Midbrain (tissue), 1 donor: ENCODE measurements at regions not wholly inside any gene's neighbourhood (a gene's known extent, or its start where the extent isn't known, plus 50 kb on each side); places are given as distances from the start of the nearest gene placed in this dataset.
A peak's percentile ranks its signal among the peaks of the same experiment; 100 is the strongest.

ENCODE experiments used
- DNase-seq: peaks from one replicate; lab custom pipeline; 2025; lab: John Stamatoyannopoulos, UW

DNA sequence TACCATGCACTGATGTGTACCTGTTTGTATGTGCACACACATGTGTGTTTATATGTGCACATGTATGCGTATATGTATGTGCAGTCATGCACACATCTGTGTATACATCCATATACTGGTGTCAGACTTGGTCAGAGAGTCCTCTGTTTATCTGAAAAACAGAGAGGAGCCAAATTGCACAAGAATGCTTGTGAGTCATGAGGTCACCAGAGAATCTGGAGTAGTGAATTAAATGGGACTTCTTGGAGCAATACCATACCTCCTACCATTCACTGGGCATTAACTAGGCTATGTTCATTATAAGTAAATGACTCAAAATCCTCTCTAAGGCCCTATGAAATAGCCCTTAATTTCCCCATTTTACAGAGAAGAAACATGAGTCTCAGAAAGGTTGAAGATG is 272.1 kb upstream of the C1orf87 start:
- DNase-seq = no peak

DNA sequence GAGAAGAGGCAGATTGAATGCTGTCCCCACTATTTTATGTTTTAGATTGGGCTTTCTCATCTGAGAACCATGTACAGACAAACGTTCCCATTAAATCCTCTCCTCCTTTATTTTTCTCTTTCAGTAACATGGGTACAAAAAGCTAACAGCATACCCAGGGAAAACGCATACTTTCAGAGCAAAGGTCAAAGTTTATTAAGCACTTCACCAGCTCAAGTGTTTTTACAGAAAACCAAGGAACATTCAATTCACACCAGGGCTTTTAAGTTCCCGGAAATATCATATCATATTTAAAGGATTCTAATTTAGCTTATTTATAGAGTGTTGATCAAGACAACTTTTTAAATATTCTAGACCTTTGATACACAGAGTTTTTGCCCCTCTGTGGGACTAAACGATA is 271.5 kb upstream of the C1orf87 start:
- DNase-seq = no peak

DNA sequence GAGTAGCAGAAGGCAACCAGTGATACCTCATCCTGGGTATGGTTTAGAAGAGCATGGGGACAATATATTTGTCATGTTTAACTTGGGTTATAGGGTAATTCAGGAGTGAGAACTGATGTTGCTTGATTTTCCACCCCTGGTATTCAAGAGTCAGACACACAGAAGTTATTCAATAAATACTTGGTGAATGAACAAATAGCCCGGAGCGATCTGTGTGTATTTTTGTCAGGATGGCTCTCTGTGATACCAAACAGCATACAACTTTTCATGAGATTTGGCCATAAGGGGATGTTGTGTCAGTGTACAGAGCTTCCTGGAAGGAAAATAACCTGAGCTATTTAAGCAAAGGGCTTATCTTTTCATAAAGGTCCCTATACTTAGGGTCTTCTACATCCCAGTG is 270.2 kb upstream of the C1orf87 start:
- no peak for DNase-seq

DNA sequence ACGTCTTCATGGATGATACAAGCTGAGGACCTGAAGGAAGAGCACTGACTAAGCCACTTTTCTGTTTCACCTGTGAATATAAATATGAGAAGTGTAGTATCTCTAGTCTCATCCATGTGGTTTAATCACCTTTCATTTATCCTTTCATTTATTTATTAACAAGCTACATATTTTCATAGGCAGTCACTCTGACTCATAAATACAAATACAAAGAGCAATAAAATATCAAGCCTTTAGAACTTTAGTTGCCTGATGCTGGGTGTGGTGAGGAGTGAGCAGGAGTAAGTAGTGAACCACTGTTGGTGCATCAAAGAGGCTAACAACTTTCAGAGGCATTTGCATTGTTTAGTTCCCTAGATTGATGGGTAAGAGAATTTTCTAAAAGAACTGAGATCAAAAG is 269.0 kb upstream of the C1orf87 start:
- DNase-seq = no peak

DNA sequence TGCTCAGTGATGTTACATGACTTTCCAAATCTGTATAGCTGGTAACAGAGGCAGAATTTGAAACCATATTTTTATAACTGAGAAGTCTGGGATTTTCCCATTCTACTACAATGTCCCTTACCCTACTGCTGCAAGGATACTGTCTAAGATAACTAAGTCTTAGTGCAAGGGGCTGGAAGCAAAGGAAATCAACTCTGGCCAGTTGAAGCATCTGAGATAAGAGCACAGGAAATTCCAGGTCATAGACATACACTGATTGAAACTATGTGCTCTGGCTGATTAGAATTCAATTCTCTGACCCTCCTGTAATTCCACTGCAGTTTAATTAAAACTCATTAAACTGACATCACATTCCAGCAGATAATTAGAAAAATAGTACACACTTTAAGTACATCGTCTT is 267.7 kb upstream of the C1orf87 start:
- no peak for DNase-seq

DNA sequence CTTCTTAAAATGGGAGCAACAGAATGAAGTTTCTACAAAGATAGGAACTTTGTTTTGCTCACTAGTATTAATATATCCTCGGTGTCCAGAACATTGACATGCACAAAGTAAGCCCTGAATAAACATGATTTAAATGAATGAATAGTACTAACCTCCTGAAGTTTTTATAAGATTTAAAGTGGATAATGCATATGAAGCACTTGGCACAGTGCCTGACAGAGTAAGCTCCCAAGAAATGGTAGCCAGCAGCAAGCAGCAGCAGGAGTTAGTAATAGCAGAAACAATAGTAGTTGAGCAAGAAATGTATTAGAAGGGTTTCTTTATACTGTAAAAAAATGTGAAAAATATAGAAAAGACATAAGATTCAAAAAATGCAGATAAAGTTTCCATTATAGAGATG is 258.1 kb upstream of the C1orf87 start:
- DNase-seq = no peak

DNA sequence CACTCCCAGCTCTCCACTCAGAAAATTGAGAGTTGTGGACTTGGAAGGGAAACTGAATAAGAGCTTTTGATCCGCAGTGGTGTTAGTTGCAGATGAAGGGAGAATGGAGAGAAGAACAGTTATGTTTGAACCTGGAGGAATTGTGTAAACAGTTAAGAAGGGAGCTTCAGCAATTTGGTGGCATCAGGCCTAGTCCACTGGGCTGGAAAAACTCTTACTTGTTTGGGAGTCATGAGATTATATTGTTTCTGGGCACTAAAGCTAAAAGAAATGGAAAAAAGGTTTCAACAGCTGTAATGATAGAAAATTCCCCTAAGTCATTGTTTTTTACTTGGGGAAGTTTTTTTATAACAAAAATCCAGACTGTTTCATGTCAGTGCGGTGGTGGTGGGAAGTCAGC is 256.1 kb upstream of the C1orf87 start:
- no peak for DNase-seq

DNA sequence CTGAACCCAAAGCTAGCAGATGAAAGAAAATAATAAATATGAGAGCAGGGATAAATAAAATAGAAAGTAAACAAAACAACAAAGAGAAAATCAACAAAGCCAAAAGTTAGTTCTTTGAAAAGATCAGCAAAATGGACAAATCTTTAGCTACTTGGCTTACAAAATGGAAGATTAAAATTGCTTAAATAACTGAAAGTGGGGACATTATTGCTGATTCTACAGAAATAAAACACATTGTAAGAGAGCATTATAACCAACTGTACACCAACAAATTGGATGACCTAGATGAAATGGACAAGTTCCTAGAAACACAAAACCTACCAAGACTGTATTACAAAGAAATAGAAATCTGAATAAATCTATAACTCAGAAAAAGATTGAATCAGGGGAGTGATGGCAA is 238.3 kb upstream of the C1orf87 start:
- DNase-seq = no peak

DNA sequence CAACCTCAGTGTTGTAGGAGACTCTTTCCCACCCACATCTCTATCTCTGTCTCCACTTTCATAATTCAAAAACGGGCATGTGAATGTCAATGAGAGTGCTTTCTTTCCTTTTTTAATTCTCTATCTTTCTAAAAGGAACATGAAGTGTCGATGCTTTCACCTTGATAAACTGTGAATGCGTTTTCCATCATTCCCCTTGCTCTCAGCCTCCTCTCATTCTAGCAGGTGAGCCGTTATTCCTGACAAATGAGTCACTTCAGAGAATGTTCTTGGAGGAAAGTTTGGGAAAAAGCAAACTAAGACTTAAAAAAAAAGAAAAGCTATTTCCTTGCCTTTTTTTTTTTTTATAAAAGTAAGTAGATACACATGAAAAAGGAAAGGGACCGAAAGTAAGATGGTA is 226.0 kb upstream of the C1orf87 start:
- DNase-seq = no peak

DNA sequence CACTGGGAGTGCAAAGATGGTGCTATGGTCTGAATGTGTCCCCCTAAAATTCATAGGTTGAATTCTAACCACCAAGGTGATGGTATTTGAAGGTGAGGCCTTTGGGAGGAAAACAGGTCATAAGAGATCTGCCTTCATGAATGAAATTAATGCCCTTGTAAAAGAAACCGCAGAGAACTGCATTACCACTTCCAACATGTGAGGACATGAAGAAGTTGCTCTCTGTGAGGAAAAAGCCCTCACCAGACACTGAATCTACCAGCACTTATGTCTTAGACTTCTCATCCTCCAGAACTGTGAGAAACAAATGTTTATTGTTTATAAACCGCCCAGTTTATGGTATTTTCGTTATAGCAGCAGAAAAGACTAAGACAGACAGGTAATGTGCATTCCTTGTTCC is 224.7 kb upstream of the C1orf87 start:
- no peak for DNase-seq

DNA sequence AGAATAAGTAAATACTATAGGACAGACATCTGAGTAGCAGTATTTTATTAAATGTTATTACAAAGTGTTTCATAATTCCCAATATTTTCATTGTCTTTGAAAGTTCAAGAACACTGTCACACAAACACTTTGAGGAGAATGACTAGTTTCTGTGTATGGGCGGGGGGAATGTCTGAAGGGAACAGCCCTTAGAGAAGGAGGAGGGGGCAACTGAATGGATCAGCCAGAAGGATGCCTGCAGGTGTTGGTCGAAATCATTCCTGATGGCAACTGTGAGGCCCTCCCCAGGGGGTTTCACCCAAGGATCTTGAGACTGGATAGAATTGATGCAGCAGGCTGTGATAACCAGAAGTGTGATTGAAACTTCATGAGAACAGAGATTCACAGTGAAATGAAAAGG is 223.2 kb upstream of the C1orf87 start:
- DNase-seq = no peak

DNA sequence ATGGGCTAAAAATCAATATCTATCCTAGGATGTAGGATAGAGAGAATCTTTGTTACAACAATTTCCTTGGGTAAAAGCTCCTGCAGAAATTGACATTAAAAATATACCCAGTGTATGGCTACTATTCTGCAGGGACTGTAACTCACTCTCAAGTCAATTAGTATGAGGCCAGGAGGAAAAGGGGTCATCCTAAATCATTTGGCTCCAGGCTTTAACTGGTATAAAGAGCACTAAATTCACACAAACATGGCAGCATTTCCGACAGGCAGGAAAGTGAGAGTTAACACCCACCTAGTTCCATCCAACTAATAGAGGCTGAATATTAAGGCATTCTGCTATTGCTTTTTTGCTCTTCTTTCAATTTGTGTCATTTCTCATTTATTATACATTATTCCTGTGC is 218.6 kb upstream of the C1orf87 start:
- DNase-seq = no peak

DNA sequence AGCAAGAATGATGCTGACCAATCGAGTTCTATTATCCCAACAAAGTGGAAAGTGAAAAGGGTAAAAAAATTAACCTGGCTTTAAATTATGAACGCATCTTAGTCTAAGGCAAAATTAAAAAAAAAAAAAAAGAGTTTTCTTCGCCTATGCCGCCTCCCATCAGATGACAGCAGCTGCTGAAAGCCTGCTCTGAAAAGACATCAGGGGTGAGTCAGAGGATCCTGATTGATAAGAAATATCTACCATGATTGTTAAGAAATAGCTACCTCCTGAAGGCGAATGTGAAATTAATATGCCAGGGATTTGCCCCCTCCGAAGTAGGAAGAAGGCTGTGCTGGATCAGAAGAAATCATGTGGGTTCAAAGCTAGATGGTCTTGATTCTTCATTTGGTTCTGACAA is 216.8 kb upstream of the C1orf87 start:
- no peak for DNase-seq

DNA sequence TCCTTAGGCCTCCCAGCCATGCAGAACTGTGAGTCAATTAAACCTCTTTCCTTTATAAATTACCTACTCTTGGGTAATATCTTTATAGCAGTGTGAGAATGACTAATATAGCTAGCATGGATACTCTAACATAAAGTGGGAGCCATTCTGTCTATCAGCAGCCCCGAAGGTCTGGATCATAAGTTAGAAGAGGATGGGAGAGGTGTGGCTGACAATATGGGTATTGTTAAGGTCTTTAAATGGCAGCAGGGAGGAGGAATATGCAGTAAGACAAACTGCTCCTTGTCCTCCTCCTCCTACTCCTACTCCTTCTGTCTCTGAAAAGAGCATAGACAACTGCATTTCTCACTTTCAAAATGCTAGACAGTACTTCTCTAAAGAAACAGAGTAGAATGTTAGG is 214.0 kb upstream of the C1orf87 start:
- DNase-seq = no peak

DNA sequence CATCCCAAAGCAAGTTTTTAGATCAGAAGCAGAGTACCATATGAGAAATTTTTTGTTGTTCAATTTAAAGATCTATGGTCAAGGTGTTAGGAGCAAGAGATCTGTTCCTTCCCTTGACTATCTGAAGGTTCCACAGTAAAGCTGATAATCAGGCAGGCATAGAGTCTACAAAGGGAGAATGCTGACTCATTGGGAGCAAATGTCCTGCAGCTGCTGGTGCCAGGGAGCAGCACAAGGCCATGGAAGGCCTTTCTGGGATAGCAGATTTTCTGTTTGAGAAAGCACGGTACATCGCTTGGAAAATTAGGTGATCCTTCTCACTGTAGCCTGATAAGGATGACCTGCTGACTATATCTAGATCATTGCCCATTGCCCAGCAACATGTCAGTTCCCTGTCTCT is 210.1 kb upstream of the C1orf87 start:
- DNase-seq = no peak

DNA sequence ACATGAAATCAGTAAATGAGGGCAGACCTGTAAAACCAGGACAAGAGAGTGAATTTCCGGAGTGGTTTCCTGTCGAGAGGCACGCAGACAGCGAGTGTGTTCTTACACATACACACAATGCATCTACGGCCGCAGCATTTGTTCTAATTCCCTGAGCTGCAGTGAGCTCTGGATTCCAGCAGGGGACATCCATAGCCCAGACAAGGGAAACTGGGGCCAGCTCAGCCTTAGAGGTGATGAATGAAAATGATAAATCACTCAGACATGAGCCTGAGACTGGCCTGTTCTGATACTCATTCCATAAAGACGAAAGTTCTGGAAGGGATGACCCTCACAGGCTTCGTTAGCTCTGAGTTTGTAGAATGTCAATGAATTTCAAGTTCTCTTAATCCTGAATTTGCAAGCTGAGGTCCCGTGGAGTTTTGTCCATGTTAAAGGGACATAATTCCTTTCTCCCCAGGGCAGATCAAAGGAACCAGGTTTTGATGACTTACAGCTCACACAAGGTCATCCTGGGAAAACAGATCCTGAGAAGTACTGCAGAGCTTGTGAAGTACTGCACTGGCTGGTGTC is 207.9 kb upstream of the C1orf87 start:
- DNase-seq = peak; percentile 82

DNA sequence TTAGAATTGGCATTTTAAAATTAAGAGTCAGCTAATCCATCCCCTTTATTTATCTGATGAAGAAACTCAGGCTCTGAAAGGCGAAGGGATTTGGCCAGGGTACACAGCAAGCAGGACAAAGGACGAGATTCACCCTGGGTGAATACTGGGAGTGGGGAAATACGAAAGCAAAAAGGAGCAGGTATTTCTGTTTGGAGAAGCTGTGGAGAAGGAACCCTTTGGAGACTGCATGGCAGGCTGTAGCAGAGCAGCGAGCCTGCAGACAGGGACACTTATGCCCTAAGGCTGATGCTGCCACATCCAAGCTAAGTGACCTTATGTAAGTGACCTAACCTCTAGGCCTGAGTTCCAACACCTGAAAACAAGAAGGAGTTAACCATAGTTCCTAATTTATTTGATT is 207.2 kb upstream of the C1orf87 start:
- DNase-seq = peak; percentile 18

DNA sequence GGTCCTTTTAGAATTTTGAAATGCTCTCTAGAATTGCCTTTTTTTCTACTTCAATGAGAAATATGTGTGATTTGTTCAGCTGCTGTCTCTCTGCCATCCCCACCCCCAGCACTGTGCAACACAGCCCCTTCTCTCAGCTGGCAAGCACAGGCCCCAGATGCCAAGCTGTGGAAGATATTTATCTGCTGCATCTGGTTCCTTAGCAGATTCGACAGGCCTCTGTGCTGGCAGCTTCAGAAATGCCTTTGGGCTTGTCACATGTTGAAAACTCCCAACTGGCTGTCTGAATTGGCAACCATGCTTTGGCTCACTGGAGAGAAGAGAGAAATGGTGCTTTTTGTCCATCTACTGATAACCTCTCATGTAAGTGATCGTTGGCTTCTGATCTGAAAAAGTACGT is 206.7 kb upstream of the C1orf87 start:
- peak; percentile 2 for DNase-seq

DNA sequence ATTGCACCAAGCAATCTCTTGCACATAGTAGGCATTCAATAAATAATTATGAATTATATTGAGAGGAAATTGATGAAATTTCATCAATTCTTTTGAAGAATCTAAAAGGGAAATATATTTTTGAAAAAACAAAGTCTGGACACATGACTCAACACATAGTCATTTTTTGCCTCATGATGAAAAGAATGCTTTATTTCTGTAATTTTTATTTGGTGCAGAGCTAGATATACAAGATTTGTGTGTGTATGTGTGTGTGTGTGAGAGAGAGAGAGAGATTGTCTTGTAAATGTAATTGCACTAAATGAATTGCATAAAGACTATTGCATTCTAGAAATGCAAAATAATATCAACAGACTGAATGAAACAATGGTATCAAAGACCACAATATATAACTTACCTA is 206.2 kb upstream of the C1orf87 start:
- no peak for DNase-seq

DNA sequence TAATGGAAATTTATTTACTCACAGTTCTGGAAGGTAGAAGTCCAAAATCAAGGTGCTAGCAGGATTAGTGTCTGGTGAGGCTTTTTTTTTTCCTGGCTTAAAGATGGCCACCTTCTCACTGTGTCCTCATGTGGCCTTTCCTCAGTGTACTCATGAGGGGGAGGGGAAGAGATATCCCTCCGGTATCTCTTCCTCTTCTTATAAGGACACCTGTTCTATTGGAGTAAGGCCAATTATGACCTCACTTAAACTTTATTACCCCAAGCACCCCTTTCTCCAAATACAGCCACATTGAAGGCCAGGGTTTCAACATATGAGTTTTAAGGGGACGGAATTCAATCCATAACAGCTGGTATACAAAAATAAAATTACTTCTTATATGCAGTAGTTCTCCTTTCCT is 203.7 kb upstream of the C1orf87 start:
- no peak for DNase-seq

DNA sequence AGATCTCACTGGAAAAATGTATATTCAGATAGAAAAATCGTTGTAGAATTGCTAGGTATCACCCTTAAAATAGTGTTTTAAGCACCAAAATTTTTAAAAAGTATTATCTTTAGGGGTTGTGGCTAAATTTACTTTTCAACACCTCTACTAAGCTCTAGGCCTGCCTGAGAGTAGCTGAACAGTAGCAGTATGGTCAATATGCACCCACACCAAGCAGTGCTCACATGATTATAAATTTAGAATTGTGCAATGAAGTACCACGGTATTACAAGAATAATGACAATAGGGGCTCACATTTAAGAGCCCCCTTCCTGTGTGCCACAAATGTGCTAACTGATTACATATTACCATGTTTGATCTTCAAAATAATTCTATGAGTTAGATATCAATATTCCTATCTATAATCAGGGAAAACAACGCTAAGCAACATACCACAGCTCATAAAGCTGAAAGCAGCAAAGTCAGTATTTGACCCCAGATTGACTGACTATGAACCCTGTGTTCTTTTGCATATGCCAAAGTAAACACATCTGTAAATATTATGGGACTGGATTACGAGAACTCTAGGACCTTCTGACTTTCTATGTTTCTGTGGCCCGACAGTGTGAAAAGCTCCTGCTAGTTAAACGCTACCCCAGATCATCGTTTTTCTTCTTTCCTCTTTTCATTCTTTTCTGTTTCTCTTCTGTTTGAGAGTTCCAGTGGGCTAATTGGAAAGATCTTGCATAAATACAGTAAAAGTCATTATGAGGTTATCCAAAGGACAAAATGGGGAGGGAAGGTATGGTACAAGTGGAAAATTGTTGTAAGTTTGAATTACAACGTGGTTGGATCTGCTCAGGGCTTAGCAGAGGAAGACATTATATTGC is 201.1 kb upstream of the C1orf87 start:
- DNase-seq = no peak

DNA sequence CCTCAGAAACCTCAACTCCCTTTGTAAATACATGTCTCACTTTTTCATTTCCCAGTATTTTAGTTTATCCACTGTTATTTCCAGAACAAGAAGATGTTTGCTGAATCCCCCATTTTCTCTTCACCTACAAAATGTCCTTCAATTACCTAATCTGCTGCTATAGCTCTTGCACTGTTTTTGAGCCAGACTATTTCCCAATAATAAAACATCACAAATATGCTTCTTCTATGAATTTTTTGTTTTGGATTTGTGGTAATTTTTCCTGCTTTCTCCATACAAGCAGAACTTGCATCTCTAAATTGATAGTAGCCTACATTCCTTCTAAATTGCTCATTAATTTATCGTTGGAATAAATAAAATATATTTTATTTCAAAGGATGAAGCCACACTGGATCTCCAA is 199.6 kb upstream of the C1orf87 start:
- no peak for DNase-seq

DNA sequence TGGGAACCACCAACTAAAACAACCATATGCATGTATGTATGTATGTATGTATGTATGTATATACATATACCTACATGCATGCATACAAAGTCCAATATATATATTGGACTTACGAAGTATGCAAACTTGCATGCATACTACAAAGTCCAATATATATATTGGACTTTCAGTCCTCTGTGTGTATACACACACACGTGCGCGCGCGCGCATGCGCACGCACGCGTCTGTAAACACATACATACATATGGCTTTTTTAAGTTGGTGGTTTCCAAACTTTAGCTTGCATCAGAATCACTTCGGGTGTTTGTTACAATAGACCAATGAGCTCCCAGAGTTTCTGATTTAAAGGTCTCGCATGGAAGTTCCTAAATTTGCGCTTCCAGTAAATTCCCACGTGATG is 197.5 kb upstream of the C1orf87 start:
- no peak for DNase-seq

DNA sequence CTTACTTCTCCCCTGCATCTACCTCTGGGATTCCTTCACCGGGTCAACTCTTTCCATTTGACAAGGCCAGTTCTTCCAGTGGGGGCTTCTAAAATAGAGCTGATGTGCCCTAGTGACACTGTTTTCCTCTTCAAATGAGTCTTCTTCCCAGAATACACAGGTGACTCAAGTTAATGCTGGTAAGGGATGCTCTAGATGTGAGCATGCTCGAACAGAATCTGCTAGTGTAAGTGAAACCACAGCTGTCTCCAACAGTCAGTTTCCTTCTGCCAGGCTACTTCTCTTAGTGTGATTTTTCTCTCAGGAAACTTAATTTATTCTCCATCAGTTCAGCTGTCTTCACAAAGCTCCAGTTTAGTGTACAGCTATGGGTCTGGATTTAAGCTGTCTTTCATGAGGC is 194.9 kb upstream of the C1orf87 start:
- no peak for DNase-seq
